ENCODE measurements at regions not wholly inside any gene's neighbourhood (a gene's known extent, or its start where the extent isn't known, plus 50 kb on each side); places are given as distances from the start of the nearest gene placed in this dataset.

DNA sequence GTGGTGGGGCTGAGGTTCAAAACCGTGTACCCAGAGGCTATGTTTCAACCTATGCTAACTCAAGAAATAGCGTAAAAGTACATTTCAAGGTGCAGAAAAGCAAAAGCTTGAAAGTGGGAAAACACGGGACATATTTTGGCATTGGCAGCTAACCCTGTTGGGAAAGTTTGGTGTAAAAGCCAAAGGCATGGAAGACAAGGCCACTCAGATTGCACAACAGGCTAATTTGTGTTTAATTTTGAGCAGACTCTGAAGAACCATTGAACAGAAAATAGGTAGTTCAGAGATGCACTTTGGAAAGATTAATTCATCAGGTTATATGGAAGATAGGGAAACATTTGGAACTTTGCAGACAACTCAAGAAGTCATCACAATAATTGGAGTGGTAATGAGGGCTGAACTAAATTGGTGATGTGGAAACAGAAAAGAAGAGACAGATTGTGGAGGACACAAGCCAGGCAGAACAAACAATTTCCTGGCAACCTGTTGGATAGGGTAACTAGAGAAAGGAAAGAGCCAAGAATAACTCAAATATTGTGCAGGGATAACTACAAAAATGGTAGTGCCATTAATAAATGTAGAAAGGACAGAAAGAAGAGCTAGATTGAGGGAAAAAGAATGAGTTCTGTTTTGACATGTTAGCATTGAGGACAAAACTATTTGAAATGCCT lies 140.5 kb upstream of the PGR start:
- Histone ChIP-seq H3K9me3 (replicated peaks; ENCODE audit: control insufficient read depth, insufficient read depth, low read depth, low read length) (no peaks in the 10 kb centered on the region), H3K4me2 (ENCODE audit: insufficient read depth, low read length) (no peak overlapping the region), H3K27me3 (ENCODE audit: control insufficient read depth in 2 of 2, insufficient read depth in 2 of 2, low read length in 2 of 2) (no peaks in the 10 kb centered on the region), H3K9me1 (ENCODE audit: control insufficient read depth, insufficient read depth, low read length) (no peaks in the 10 kb centered on the region), H3K4me3 (no peak overlapping the region), H3K79me2 (ENCODE audit: control insufficient read depth, insufficient read depth, low read length) (no peaks in the 10 kb centered on the region), H2AFZ (ENCODE audit: low read depth, low read length) (no peak overlapping the region), H3K27ac (ENCODE audit: extremely low read depth, low read depth, low read length) (no peak overlapping the region), H4K20me1 (replicated peaks; ENCODE audit: control insufficient read depth, insufficient read depth, low read length) (no peaks in the 10 kb centered on the region), H3K36me3 (ENCODE audit: control insufficient read depth, insufficient read depth, low read length) (no peaks in the 10 kb centered on the region), H3K4me1 (replicated peaks in 1 of 2; ENCODE audit: control insufficient read depth in 2 of 2, insufficient read depth in 2 of 2, low read length in 2 of 2) (no peaks in the 10 kb centered on the region), H3K9ac (ENCODE audit: insufficient read depth in 1 of 2, low read depth in 2 of 2, low read length in 2 of 2) (no peak overlapping the region)
- intact Hi-C loops (cut with micrococcal nuclease) (no loop called here), in situ Hi-C loops (cut with MboI) (no loop called here)
- CTCF ChIA-PET (ENCODE audit: low intra/inter-chr PET ratio) = no interaction called here
- no peak for FAIRE-seq
- DNase-seq (ENCODE audit: extremely low read depth in 1 of 4, low spot score in 3 of 4) = no peak
- WGBS (ENCODE audit: insufficient coverage, low coverage, missing lambda C conversion rate) = 4% methylated on average over 3 of the region's 3 CpGs
- POLR2A ChIA-PET = no interaction called here
- no peak for ATAC-seq
- no TSS peak for BruUV-seq (replicated peaks)
- TF ChIP-seq, protein P1, sequence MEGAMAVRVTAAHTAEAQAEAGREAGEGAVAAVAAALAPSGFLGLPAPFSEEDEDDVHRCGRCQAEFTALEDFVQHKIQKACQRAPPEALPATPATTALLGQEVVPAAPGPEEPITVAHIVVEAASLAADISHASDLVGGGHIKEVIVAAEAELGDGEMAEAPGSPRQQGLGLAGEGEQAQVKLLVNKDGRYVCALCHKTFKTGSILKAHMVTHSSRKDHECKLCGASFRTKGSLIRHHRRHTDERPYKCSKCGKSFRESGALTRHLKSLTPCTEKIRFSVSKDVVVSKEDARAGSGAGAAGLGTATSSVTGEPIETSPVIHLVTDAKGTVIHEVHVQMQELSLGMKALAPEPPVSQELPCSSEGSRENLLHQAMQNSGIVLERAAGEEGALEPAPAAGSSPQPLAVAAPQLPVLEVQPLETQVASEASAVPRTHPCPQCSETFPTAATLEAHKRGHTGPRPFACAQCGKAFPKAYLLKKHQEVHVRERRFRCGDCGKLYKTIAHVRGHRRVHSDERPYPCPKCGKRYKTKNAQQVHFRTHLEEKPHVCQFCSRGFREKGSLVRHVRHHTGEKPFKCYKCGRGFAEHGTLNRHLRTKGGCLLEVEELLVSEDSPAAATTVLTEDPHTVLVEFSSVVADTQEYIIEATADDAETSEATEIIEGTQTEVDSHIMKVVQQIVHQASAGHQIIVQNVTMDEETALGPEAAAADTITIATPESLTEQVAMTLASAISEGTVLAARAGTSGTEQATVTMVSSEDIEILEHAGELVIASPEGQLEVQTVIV (CRISPR knock-in tag; IDR thresholded peaks at IDR 0.05; ENCODE audit: borderline replicate concordance) = no peak
- TF ChIP-seq PRPF4 (IDR thresholded peaks at IDR 0.05; ENCODE audit: insufficient read depth, low read depth, low read length, poor library complexity, severe bottlenecking) (no peak), SAFB (IDR thresholded peaks at IDR 0.05; ENCODE audit: borderline replicate concordance, low read depth, low read length) (no peak), RAD21 (CRISPR knock-in tag; conservative IDR thresholded peaks at IDR 0.05 in 1 of 2, IDR thresholded peaks at IDR 0.05 in 1 of 2) (no peak), TSC22D4 (tag; IDR thresholded peaks at IDR 0.05) (no peak), TAL1 (IDR thresholded peaks at IDR 0.05) (no peak), ZNF311 (CRISPR knock-in tag; IDR thresholded peaks at IDR 0.05) (no peak), ETS2 (tag; IDR thresholded peaks at IDR 0.05; ENCODE audit: borderline replicate concordance, poor library complexity, severe bottlenecking) (no peak), FIP1L1 (IDR thresholded peaks at IDR 0.05; ENCODE audit: low read depth, low read length, poor library complexity, severe bottlenecking) (no peak)
- TF ChIP-seq, protein P2, sequence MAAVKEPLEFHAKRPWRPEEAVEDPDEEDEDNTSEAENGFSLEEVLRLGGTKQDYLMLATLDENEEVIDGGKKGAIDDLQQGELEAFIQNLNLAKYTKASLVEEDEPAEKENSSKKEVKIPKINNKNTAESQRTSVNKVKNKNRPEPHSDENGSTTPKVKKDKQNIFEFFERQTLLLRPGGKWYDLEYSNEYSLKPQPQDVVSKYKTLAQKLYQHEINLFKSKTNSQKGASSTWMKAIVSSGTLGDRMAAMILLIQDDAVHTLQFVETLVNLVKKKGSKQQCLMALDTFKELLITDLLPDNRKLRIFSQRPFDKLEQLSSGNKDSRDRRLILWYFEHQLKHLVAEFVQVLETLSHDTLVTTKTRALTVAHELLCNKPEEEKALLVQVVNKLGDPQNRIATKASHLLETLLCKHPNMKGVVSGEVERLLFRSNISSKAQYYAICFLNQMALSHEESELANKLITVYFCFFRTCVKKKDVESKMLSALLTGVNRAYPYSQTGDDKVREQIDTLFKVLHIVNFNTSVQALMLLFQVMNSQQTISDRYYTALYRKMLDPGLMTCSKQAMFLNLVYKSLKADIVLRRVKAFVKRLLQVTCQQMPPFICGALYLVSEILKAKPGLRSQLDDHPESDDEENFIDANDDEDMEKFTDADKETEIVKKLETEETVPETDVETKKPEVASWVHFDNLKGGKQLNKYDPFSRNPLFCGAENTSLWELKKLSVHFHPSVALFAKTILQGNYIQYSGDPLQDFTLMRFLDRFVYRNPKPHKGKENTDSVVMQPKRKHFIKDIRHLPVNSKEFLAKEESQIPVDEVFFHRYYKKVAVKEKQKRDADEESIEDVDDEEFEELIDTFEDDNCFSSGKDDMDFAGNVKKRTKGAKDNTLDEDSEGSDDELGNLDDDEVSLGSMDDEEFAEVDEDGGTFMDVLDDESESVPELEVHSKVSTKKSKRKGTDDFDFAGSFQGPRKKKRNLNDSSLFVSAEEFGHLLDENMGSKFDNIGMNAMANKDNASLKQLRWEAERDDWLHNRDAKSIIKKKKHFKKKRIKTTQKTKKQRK (IDR thresholded peaks at IDR 0.05; ENCODE audit: borderline replicate concordance, low read depth, low read length) = no peak
- TF ChIP-seq, protein P3, sequence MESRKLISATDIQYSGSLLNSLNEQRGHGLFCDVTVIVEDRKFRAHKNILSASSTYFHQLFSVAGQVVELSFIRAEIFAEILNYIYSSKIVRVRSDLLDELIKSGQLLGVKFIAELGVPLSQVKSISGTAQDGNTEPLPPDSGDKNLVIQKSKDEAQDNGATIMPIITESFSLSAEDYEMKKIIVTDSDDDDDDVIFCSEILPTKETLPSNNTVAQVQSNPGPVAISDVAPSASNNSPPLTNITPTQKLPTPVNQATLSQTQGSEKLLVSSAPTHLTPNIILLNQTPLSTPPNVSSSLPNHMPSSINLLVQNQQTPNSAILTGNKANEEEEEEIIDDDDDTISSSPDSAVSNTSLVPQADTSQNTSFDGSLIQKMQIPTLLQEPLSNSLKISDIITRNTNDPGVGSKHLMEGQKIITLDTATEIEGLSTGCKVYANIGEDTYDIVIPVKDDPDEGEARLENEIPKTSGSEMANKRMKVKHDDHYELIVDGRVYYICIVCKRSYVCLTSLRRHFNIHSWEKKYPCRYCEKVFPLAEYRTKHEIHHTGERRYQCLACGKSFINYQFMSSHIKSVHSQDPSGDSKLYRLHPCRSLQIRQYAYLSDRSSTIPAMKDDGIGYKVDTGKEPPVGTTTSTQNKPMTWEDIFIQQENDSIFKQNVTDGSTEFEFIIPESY (CRISPR knock-in tag; IDR thresholded peaks at IDR 0.05) = no peak
